ENCODE measurements at regions not wholly inside any gene's neighbourhood (a gene's known extent, or its start where the extent isn't known, plus 50 kb on each side); places are given as distances from the start of the nearest gene placed in this dataset.

DNA sequence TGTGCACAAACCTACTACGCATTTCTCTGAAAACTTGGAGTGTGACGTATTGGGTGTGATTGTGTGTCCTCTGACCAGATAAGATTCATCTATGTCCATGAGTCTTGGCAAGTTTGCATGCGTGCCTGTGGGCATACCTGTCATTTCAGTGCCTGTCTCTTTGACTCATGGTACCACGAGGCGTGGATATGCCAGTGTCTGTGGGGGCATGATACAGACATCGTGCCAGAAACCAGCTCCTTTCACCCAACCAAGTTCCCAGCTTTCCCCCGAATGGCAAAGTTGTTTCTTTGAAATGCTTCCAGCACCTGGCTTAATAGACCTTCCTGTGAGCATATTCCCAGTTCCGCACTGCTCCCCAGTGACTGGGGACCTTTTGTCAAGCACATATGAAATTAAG lies 241.9 kb upstream of the MVB12B start:
- POLR2A ChIA-PET = no interaction called here
- no TSS peak for BruUV-seq (replicated peaks)
- FAIRE-seq = no peak

More for the DNA sequence above, 241.9 kb upstream of the MVB12B start:
- H2AFZ ChIP-seq (ENCODE audit: low read depth, low read length) = no peak overlapping the region
- H3K4me3 ChIP-seq (replicated peaks in 1 of 3; ENCODE audit: insufficient read depth in 1 of 3, low read depth in 1 of 3, low read length in 3 of 3) = no peak overlapping the region
- no peaks in the 10 kb centered on the region for H3K9me1 ChIP-seq (replicated peaks; ENCODE audit: control insufficient read depth, extremely low read depth, insufficient read depth, low read length)
- no peaks in the 10 kb centered on the region for H3K36me3 ChIP-seq (ENCODE audit: control insufficient read depth in 2 of 2, extremely low read depth in 1 of 2, insufficient read depth in 2 of 2, low read length in 2 of 2)
- CTCF ChIA-PET = interaction anchor here (1.6 kb wide), 1 partner anchor 314 kb away, joined by 5 read pairs; no protein-coding TSS in a partner anchor
- dilution Hi-C loops (cut with MboI; ENCODE audit: extremely low pct_ligation_motif_present, low sequenced_read_pairs) (no loop called here), intact Hi-C loops (cut with micrococcal nuclease) (no loop called here)
- H3K9ac ChIP-seq (replicated peaks; ENCODE audit: extremely low read depth, insufficient read depth, low read length) = no peak overlapping the region
- H3K9me3 ChIP-seq (replicated peaks; ENCODE audit: control insufficient read depth, insufficient read depth, low read length) = no peaks in the 10 kb centered on the region
- no peaks in the 10 kb centered on the region for H3K4me1 ChIP-seq (ENCODE audit: control insufficient read depth, extremely low read depth, insufficient read depth, low read length)
- no peaks in the 10 kb centered on the region for H3K79me2 ChIP-seq (ENCODE audit: control insufficient read depth, insufficient read depth, low read length)
- no peak overlapping the region for H3K27ac ChIP-seq (ENCODE audit: insufficient read depth, low read depth, low read length)
- TF ChIP-seq JUN (IDR thresholded peaks at IDR 0.05; ENCODE audit: borderline replicate concordance, insufficient read depth, insufficient read length, low read depth) (no peak), POLR2AphosphoS5 (IDR thresholded peaks at IDR 0.05; ENCODE audit: insufficient read depth, low read depth, low read length) (no peak), GATA2 (IDR thresholded peaks at IDR 0.05; ENCODE audit: insufficient read depth, insufficient read length, low read depth, low read length) (no peak), MAX (IDR thresholded peaks at IDR 0.05; ENCODE audit: insufficient read depth, insufficient read length) (no peak), FOS (IDR thresholded peaks at IDR 0.05; ENCODE audit: borderline replicate concordance, insufficient read depth, low read length) (no peak)
- TF ChIP-seq, protein P1, sequence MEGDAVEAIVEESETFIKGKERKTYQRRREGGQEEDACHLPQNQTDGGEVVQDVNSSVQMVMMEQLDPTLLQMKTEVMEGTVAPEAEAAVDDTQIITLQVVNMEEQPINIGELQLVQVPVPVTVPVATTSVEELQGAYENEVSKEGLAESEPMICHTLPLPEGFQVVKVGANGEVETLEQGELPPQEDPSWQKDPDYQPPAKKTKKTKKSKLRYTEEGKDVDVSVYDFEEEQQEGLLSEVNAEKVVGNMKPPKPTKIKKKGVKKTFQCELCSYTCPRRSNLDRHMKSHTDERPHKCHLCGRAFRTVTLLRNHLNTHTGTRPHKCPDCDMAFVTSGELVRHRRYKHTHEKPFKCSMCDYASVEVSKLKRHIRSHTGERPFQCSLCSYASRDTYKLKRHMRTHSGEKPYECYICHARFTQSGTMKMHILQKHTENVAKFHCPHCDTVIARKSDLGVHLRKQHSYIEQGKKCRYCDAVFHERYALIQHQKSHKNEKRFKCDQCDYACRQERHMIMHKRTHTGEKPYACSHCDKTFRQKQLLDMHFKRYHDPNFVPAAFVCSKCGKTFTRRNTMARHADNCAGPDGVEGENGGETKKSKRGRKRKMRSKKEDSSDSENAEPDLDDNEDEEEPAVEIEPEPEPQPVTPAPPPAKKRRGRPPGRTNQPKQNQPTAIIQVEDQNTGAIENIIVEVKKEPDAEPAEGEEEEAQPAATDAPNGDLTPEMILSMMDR (IDR thresholded peaks at IDR 0.05; ENCODE audit: extremely low read depth in 1 of 2, insufficient read depth in 1 of 2, low read depth in 1 of 2, low read length in 2 of 2) = no peak
- H3K4me2 ChIP-seq (ENCODE audit: insufficient read depth, low read length) = no peak overlapping the region
- no peaks in the 10 kb centered on the region for H4K20me1 ChIP-seq (replicated peaks; ENCODE audit: control insufficient read depth, extremely low read depth, insufficient read depth, low read length)
- no peaks in the 10 kb centered on the region for H3K27me3 ChIP-seq (ENCODE audit: control insufficient read depth in 2 of 2, insufficient read depth in 2 of 2, low read length in 2 of 2)
- DNase-seq (ENCODE audit: low read depth, low spot score) = no peak

Data from endothelial cell of umbilical vein (primary cell).